Activated CD4-positive, alpha-beta T cell treated with anti-CD3 and anti-CD28 coated beads, Interleukin-2, amount 10 ng/mL, durations not matched to agents 7 days and 5 days (primary cell): ENCODE measurements at regions not wholly inside any gene's neighbourhood (a gene's known extent, or its start where the extent isn't known, plus 50 kb on each side); places are given as distances from the start of the nearest gene placed in this dataset.

ENCODE experiments used
- CTCF ChIA-PET: fragments of 350-600 bp; sonication (Branson Sonifier 250); formaldehyde crosslinking; loops from one replicate; lab custom pipeline; 2021; ENCODE audit warnings: antibody characterized with exemption; lab: Charles Lee
- POLR2A ChIA-PET: fragments of 350-600 bp; sonication (Branson Sonifier 250); formaldehyde crosslinking; loops from one replicate; lab custom pipeline; 2021; ENCODE audit warnings: antibody characterized with exemption; lab: Charles Lee
- DNase-seq: peaks from one replicate; pipeline ENCODE4 v3.0.0-alpha.2; 2020
- H3K27ac Mint-ChIP-seq: one replicate; pipeline ENCODE4 v1.8.0; 2021; ENCODE audit warnings: mild to moderate bottlenecking, moderate library complexity, mixed read lengths
- H3K27me3 Mint-ChIP-seq: one replicate; pipeline ENCODE4 v1.8.0; 2021; ENCODE audit warnings: mixed read lengths
- H3K36me3 Mint-ChIP-seq: one replicate; pipeline ENCODE4 v1.8.0; 2021; ENCODE audit warnings: low read depth, mixed read lengths
- H3K4me1 Mint-ChIP-seq: one replicate; pipeline ENCODE4 v1.8.0; 2021; ENCODE audit warnings: mixed read lengths
- H3K4me3 Mint-ChIP-seq: one replicate; pipeline ENCODE4 v1.8.0; 2021; ENCODE audit warnings: mild to moderate bottlenecking, moderate library complexity, mixed read lengths
- H3K9me3 Mint-ChIP-seq: one replicate; pipeline ENCODE4 v1.8.0; 2021; ENCODE audit warnings: mixed read lengths

- Mint-ChIP-seq H3K36me3 (no peaks in the 10 kb centered on the region), H3K4me3 (no peak overlapping the region), H3K27ac (no peak overlapping the region), H3K27me3 (peaks cover 19% of the 10 kb centered on the region), H3K9me3 (peaks cover 9% of the 10 kb centered on the region), H3K4me1 (no peaks in the 10 kb centered on the region)
- DNase-seq = no peak
- CTCF ChIA-PET = no interaction called here
- POLR2A ChIA-PET = no interaction called here
These were observed 455.4 kb downstream of the RPS24 start for GRCh38 chr10:78489034-78489433.

- Mint-ChIP-seq H3K27me3 (peaks cover 19% of the 10 kb centered on the region), H3K36me3 (no peaks in the 10 kb centered on the region), H3K4me3 (no peak overlapping the region), H3K4me1 (no peaks in the 10 kb centered on the region), H3K27ac (no peak overlapping the region), H3K9me3 (peaks cover 9% of the 10 kb centered on the region)
- DNase-seq = no peak
- CTCF ChIA-PET = interaction anchor here (0.6 kb wide), 1 partner anchor 165 kb away, joined by 3 read pairs; no protein-coding TSS in a partner anchor
- POLR2A ChIA-PET = no interaction called here
These were observed 458.1 kb downstream of the RPS24 start for GRCh38 chr10:78491812-78492211.

- H3K36me3 Mint-ChIP-seq = no peaks in the 10 kb centered on the region
- H3K27ac Mint-ChIP-seq = no peak overlapping the region
- peaks cover 23% of the 10 kb centered on the region for H3K27me3 Mint-ChIP-seq
- ChIA-PET POLR2A (no interaction called here), CTCF (interaction anchor here (0.6 kb wide), 1 partner anchor 166 kb away, joined by 3 read pairs; no protein-coding TSS in a partner anchor)
- DNase-seq = no peak
- no peak overlapping the region for H3K4me3 Mint-ChIP-seq
- no peaks in the 10 kb centered on the region for H3K4me1 Mint-ChIP-seq
- peaks cover 9% of the 10 kb centered on the region for H3K9me3 Mint-ChIP-seq
These were observed 458.8 kb downstream of the RPS24 start for GRCh38 chr10:78492424-78492823.

- no peaks in the 10 kb centered on the region for H3K4me1 Mint-ChIP-seq
- H3K4me3 Mint-ChIP-seq = no peak overlapping the region
- CTCF ChIA-PET = no interaction called here
- H3K27me3 Mint-ChIP-seq = peaks cover 24% of the 10 kb centered on the region
- DNase-seq = no peak
- POLR2A ChIA-PET = no interaction called here
- no peak overlapping the region for H3K27ac Mint-ChIP-seq
- peaks cover 6% of the 10 kb centered on the region for H3K9me3 Mint-ChIP-seq
- no peaks in the 10 kb centered on the region for H3K36me3 Mint-ChIP-seq
These were observed 460.5 kb downstream of the RPS24 start for GRCh38 chr10:78494179-78494578.

- no peaks in the 10 kb centered on the region for H3K4me1 Mint-ChIP-seq
- ChIA-PET POLR2A (no interaction called here), CTCF (no interaction called here)
- H3K9me3 Mint-ChIP-seq = peaks cover 3% of the 10 kb centered on the region
- no peak overlapping the region for H3K27ac Mint-ChIP-seq
- H3K4me3 Mint-ChIP-seq = no peak overlapping the region
- peaks cover 12% of the 10 kb centered on the region for H3K27me3 Mint-ChIP-seq
- no peak for DNase-seq
- no peaks in the 10 kb centered on the region for H3K36me3 Mint-ChIP-seq
These were observed 468.7 kb downstream of the RPS24 start for GRCh38 chr10:78502210-78502936.

- ChIA-PET CTCF (interaction anchor here (0.9 to 1.4 kb wide), 2 partner anchors 12 to 30 kb away, joined by 3 to 4 read pairs; no protein-coding TSS in a partner anchor), POLR2A (no interaction called here)
- Mint-ChIP-seq H3K36me3 (no peaks in the 10 kb centered on the region), H3K27me3 (peaks cover 6% of the 10 kb centered on the region), H3K9me3 (peaks cover 3% of the 10 kb centered on the region), H3K4me1 (no peaks in the 10 kb centered on the region), H3K27ac (no peak overlapping the region), H3K4me3 (no peak overlapping the region)
- DNase-seq = no peak
These were observed 470.5 kb downstream of the RPS24 start for GRCh38 chr10:78504181-78504580.

GRCh38 chr10:78505657-78506056 lies 472.0 kb downstream of the RPS24 start:
- CTCF ChIA-PET = no interaction called here
- no peaks in the 10 kb centered on the region for H3K4me1 Mint-ChIP-seq

GRCh38 chr10:78506614-78507013 lies 473.0 kb downstream of the RPS24 start:
- H3K36me3 Mint-ChIP-seq = no peaks in the 10 kb centered on the region
- no peaks in the 10 kb centered on the region for H3K4me1 Mint-ChIP-seq
- CTCF ChIA-PET = no interaction called here
- POLR2A ChIA-PET = no interaction called here
- no peak overlapping the region for H3K4me3 Mint-ChIP-seq
- peaks cover 3% of the 10 kb centered on the region for H3K9me3 Mint-ChIP-seq
- DNase-seq = no peak
- no peak overlapping the region for H3K27ac Mint-ChIP-seq
- peaks cover 2% of the 10 kb centered on the region for H3K27me3 Mint-ChIP-seq

More at GRCh38 chr10:78505657-78506056, 472.0 kb downstream of the RPS24 start:
- Mint-ChIP-seq H3K9me3 (peaks cover 3% of the 10 kb centered on the region), H3K27ac (no peak overlapping the region), H3K4me3 (no peak overlapping the region), H3K27me3 (peaks cover 2% of the 10 kb centered on the region), H3K36me3 (no peaks in the 10 kb centered on the region)
- no peak for DNase-seq
- POLR2A ChIA-PET = no interaction called here

GRCh38 chr10:78507510-78508160 lies 474.0 kb downstream of the RPS24 start:
- H3K9me3 Mint-ChIP-seq = peaks cover 3% of the 10 kb centered on the region
- ChIA-PET CTCF (no interaction called here), POLR2A (no interaction called here)
- H3K4me1 Mint-ChIP-seq = no peaks in the 10 kb centered on the region
- no peak overlapping the region for H3K4me3 Mint-ChIP-seq
- H3K36me3 Mint-ChIP-seq = no peaks in the 10 kb centered on the region
- no peak for DNase-seq
- peaks cover 2% of the 10 kb centered on the region for H3K27me3 Mint-ChIP-seq
- no peak overlapping the region for H3K27ac Mint-ChIP-seq

GRCh38 chr10:78508955-78509748 lies 475.5 kb downstream of the RPS24 start:
- H3K27me3 Mint-ChIP-seq = peaks cover 2% of the 10 kb centered on the region
- DNase-seq = no peak
- no peaks in the 10 kb centered on the region for H3K4me1 Mint-ChIP-seq
- CTCF ChIA-PET = no interaction called here
- POLR2A ChIA-PET = no interaction called here
- H3K36me3 Mint-ChIP-seq = no peaks in the 10 kb centered on the region
- H3K9me3 Mint-ChIP-seq = peaks cover 3% of the 10 kb centered on the region
- no peak overlapping the region for H3K4me3 Mint-ChIP-seq
- H3K27ac Mint-ChIP-seq = no peak overlapping the region

- ChIA-PET POLR2A (no interaction called here), CTCF (no interaction called here)
- no peak overlapping the region for H3K4me3 Mint-ChIP-seq
- H3K36me3 Mint-ChIP-seq = no peaks in the 10 kb centered on the region
- H3K27me3 Mint-ChIP-seq = peaks cover 2% of the 10 kb centered on the region
- no peak for DNase-seq
- H3K27ac Mint-ChIP-seq = no peak overlapping the region
- H3K4me1 Mint-ChIP-seq = no peaks in the 10 kb centered on the region
- peaks cover 3% of the 10 kb centered on the region for H3K9me3 Mint-ChIP-seq
These were observed 477.1 kb downstream of the RPS24 start for GRCh38 chr10:78510566-78511323.

- Mint-ChIP-seq H3K9me3 (no peaks in the 10 kb centered on the region), H3K4me1 (no peaks in the 10 kb centered on the region), H3K27ac (no peak overlapping the region), H3K27me3 (peaks cover 2% of the 10 kb centered on the region), H3K4me3 (no peak overlapping the region), H3K36me3 (no peaks in the 10 kb centered on the region)
- ChIA-PET CTCF (no interaction called here), POLR2A (no interaction called here)
- DNase-seq = no peak
These were observed 477.9 kb downstream of the RPS24 start for GRCh38 chr10:78511324-78512204.
